ENCODE measurements at regions not wholly inside any gene's neighbourhood (a gene's known extent, or its start where the extent isn't known, plus 50 kb on each side); places are given as distances from the start of the nearest gene placed in this dataset.

DNA sequence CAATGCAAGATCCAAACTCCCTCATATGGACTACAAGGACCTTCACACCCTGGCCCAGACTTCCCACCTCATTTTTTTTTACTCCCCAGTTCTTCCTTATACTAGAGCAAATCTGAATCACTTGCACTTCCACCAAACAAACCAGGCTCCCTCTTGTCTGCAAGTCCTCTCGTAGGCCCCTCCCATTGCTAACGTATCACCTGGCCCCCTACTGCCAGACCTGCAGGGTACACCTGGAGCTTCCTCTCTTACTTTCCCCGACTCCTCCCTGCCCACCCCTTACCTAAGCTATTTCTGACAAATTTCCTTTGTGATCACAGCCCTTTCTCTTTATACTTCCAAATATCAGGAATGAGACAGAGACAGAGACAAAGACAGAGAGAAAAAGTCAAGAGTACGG, 463.9 kb downstream of the GALC start:
- DNase-seq (ENCODE audit: low read depth, low spot score): no peak
- no peak overlapping the region for H3K27ac ChIP-seq (ENCODE audit: low read depth, low read length)
- ChIA-PET CTCF (no interaction called here), POLR2A (no interaction called here)
- H3K9me3 ChIP-seq (ENCODE audit: control insufficient read depth, insufficient read depth, low read length): no peaks in the 10 kb centered on the region
- TF ChIP-seq, protein P1, sequence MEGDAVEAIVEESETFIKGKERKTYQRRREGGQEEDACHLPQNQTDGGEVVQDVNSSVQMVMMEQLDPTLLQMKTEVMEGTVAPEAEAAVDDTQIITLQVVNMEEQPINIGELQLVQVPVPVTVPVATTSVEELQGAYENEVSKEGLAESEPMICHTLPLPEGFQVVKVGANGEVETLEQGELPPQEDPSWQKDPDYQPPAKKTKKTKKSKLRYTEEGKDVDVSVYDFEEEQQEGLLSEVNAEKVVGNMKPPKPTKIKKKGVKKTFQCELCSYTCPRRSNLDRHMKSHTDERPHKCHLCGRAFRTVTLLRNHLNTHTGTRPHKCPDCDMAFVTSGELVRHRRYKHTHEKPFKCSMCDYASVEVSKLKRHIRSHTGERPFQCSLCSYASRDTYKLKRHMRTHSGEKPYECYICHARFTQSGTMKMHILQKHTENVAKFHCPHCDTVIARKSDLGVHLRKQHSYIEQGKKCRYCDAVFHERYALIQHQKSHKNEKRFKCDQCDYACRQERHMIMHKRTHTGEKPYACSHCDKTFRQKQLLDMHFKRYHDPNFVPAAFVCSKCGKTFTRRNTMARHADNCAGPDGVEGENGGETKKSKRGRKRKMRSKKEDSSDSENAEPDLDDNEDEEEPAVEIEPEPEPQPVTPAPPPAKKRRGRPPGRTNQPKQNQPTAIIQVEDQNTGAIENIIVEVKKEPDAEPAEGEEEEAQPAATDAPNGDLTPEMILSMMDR (IDR thresholded peaks at IDR 0.05; ENCODE audit: low read depth, low read length): no peak
- no peak overlapping the region for H3K4me3 ChIP-seq (ENCODE audit: low read depth, low read length)
- no peaks in the 10 kb centered on the region for H3K27me3 ChIP-seq (ENCODE audit: control insufficient read depth, insufficient read depth, low read length)

DNA sequence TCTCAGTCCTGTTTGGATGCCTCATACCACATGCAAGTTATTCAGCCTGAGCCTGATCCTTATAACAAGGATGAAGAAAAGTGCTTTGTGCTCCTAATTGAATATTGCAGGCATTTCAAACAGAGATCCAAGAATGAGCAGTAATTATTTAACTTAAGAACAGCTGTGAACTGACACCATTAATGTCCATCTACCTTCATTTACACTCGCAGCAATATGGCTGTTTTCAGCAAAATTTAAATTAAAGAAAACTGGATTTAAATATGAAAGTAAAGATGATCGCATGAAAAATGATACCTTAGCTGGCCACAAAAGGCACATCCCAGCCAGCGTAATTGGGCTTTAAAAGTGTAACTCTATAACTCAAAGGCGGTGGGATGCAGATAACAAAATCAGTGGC, 466.3 kb downstream of the GALC start:
- Histone ChIP-seq H3K27me3 (ENCODE audit: control insufficient read depth, insufficient read depth, low read length) (no peaks in the 10 kb centered on the region), H3K4me3 (ENCODE audit: low read depth, low read length) (no peak overlapping the region), H3K27ac (ENCODE audit: low read depth, low read length) (no peak overlapping the region), H3K9me3 (ENCODE audit: control insufficient read depth, insufficient read depth, low read length) (no peaks in the 10 kb centered on the region)
- ChIA-PET POLR2A (no interaction called here), CTCF (no interaction called here)
- TF ChIP-seq, protein P1 (IDR thresholded peaks at IDR 0.05; ENCODE audit: low read depth, low read length): no peak
- no peak for DNase-seq (ENCODE audit: low read depth, low spot score)

DNA sequence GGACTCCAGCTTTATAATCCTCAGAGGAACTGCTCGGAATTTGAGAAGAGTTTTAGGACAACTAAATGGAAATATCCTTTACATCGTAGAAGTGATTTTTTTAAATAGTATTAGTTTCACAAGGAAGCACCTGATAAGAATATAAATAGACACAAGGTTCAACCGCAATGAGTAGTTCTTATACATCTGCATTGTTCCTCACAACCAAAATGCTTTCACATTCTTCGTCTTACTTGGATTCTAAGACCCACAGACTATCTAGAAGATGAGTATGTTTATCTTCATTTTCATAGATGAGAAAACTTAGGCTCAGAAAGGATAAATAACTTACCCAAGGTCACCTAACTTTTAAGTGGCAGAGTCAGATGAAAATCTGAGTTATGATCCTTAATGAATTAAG, 469.0 kb downstream of the GALC start:
- CTCF ChIA-PET: no interaction called here
- POLR2A ChIA-PET: no interaction called here
- Histone ChIP-seq H3K27me3 (ENCODE audit: control insufficient read depth, insufficient read depth, low read length) (no peaks in the 10 kb centered on the region), H3K27ac (ENCODE audit: low read depth, low read length) (no peak overlapping the region), H3K4me3 (ENCODE audit: low read depth, low read length) (no peak overlapping the region), H3K9me3 (ENCODE audit: control insufficient read depth, insufficient read depth, low read length) (no peaks in the 10 kb centered on the region)
- no peak for DNase-seq (ENCODE audit: low read depth, low spot score)
- TF ChIP-seq, protein P1 (IDR thresholded peaks at IDR 0.05; ENCODE audit: low read depth, low read length): no peak

DNA sequence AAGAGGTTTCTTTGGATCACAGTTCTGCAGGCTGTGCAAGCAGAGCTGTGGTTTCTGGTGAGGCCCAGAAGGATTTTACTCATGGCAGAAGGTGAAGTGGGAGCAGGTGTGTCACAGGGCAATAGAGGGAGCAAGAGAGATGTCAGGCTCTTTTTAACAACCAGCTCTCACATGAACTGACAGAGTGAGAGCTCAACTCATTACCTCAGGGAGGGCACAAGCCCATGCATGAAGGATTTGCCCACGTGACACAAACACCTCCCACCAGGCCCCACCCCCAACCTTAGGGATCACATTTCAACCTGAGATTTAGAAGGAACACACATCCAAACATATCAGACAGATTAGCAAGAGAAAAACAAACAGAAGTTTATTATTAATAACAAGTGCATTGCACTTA, 470.4 kb downstream of the GALC start:
- H3K4me3 ChIP-seq (ENCODE audit: low read depth, low read length): no peak overlapping the region
- H3K27me3 ChIP-seq (ENCODE audit: control insufficient read depth, insufficient read depth, low read length): no peaks in the 10 kb centered on the region
- no peaks in the 10 kb centered on the region for H3K9me3 ChIP-seq (ENCODE audit: control insufficient read depth, insufficient read depth, low read length)
- TF ChIP-seq, protein P1 (IDR thresholded peaks at IDR 0.05; ENCODE audit: low read depth, low read length): no peak
- no peak overlapping the region for H3K27ac ChIP-seq (ENCODE audit: low read depth, low read length)
- POLR2A ChIA-PET: no interaction called here
- DNase-seq (ENCODE audit: low read depth, low spot score): no peak
- CTCF ChIA-PET: no interaction called here

DNA sequence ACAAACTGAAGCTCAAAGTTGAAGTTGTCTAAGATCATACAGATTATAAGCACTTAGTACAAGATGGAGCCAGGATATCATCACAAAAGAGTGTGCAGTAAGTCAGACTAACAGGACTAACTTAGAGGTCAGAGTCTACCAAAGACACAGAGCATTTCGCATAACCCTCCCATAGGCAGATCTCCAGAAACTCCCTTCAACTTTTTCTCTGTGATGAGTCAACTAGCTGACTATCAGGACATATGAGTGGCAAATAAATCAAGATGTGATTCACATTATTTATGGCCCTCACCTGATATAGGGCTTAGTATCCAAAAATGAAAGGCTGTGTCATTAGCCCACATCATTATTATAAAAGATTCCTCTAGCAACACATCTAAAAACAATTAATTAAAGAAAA, 484.6 kb downstream of the GALC start:
- POLR2A ChIA-PET: no interaction called here
- Histone ChIP-seq H3K4me3 (ENCODE audit: low read depth, low read length) (no peak overlapping the region), H3K27me3 (ENCODE audit: control insufficient read depth, insufficient read depth, low read length) (no peaks in the 10 kb centered on the region), H3K27ac (ENCODE audit: low read depth, low read length) (no peak overlapping the region), H3K9me3 (ENCODE audit: control insufficient read depth, insufficient read depth, low read length) (no peaks in the 10 kb centered on the region)
- no peak for DNase-seq (ENCODE audit: low read depth, low spot score)
- CTCF ChIA-PET: no interaction called here
- TF ChIP-seq, protein P1 (IDR thresholded peaks at IDR 0.05; ENCODE audit: low read depth, low read length): no peak

All from AG04450 (cell line).